ENCODE measurements at regions not wholly inside any gene's neighbourhood (a gene's known extent, or its start where the extent isn't known, plus 50 kb on each side); places are given as distances from the start of the nearest gene placed in this dataset.

GRCh38 chr4:4627111-4627510, 85.3 kb upstream of the STX18 start:
- DNase-seq: no peak

GRCh38 chr4:4625488-4625887, 83.6 kb upstream of the STX18 start:
- DNase-seq: no peak

DNA sequence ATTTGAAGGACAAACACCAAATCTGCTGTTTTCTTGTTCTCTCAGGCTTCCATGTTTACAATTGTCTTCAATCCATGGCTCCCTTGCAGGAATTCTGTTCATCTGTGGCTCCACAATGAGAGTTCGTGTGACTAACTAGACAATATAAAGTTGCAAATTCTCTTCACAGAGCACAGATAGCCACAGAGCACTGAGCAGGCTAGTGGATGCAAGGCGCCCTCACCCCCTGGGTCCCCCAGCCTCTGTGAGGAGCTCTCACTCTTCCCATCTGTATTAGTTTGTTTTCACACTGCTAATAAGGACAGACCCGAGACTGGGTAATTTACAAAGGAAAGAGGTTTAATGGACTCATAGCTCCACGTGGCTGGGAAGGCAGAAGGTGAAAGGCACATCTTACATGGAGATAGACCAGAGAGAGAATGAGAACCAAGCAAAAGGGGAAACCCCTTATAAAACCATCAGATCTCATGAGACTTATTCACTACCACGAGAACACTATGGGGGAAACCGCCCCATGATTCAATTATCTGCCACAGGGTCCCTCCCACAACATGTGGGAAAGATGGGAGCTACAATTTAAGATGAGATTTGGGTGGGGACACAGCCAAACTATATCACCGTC, 82.5 kb upstream of the STX18 start:
- no peak for DNase-seq

DNA sequence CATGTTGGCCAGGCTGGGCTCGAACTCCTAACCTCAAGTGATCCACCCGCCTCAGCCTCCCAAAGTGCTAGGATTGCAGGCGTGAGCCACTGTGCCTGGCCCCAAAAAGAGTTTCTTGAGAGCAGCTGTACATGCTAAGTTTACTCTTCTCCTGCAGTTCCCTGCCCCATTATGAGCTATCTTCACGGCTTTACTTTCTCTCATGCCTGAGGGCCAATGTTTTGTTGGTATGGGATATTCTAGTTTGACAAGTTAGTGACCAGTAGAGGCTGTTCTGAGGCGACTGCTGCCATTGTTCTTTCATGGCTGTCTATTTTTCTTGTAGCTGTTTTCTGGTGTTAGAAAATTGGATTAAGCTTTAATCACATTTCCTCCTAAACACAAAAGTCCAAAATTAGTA, 78.0 kb upstream of the STX18 start:
- no peak for DNase-seq

- DNase-seq: peak; percentile 15 to 58
Observed at GRCh38 chr4:4618847-4619246, 77.0 kb upstream of the STX18 start.

DNA sequence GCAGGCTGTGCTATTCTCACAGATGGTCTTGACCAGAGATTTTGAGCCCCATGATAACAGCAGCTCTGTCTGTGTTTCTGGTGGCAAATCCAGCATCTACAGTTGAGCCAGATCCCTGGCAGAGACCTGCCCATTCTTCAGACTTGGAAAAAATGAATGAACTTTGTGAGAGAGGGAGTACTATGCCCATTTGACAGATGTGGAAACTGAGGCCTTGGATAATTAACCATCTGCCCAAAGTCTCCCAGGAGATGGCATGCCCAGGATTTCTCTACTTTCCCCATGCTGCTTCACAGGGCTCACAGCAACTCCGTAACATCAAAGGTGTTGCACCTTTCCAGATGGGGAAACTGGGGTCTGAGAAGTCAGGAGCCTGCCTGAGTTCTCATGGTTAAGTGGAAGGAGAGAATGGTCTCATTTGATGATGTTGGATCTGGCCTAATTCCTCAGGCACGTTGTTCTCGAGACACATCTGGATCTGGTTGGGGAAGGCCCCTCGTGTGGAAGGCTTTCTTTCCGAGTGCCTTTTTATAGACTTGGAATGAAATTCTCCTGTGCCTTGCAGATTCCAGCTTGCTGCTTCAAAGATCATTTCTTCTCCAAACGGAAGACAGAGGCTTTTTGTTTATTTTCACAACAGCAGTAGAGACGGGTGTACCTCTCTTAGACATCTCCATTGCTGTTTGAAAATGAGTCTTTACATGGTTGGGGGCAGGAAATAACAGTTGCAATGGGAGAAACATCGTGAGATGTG, 73.3 kb upstream of the STX18 start:
- no peak for DNase-seq

- DNase-seq: no peak
Observed at GRCh38 chr4:4613641-4614286, 71.9 kb upstream of the STX18 start.

DNA sequence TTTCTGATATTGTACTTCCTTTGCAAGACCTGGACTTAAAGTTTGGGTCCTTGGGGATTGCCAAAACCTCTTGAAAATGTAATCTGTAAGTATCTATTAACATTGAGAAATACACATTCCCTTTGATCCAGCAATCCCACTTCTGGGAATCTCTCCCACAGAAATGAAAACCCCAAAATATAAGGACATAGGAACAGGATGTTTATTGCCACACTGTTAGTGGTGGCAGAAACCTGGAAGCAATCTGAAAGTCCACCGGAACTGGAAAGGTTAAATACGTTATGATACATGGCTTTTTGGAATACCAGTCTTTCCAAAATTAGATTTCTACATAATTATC, 71.2 kb upstream of the STX18 start:
- DNase-seq: no peak

GRCh38 chr4:4610672-4611071, 68.8 kb upstream of the STX18 start:
- DNase-seq: no peak

DNA sequence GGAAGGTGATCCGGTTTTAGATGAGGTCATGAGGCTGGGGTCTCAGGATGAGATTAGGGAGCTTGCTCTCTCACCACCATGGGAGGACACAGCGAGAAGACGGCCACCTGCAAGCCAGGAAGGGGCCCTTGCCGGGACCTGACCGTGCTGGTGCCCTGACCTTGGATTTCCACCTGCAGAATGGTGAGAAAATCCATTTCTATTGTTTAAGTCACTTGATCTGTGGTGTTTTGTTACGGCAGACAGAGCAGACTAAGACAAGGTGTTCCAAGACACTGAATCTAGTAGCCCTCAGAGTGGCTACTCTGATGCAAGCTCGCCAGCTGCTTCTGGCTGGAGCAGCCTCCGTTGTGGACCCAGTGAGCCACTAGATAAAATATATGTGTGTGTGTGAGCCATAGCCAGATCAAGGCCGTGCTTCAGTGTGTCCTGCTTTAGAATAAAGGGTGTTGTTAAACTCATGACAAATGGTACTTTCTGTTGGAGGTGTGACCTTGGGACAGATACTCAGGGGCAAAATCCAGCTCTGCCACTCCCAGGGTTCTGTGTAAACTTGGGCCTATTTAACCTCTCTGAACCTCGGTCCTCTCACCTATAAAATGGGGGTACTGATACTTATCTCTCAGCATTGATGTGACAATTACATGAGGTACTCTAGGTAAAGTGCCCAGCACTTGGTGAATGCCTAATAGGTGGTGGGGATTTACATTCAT, 67.9 kb upstream of the STX18 start:
- DNase-seq: no peak

- no peak for DNase-seq
Observed at GRCh38 chr4:4608214-4608537, 66.3 kb upstream of the STX18 start.

DNA sequence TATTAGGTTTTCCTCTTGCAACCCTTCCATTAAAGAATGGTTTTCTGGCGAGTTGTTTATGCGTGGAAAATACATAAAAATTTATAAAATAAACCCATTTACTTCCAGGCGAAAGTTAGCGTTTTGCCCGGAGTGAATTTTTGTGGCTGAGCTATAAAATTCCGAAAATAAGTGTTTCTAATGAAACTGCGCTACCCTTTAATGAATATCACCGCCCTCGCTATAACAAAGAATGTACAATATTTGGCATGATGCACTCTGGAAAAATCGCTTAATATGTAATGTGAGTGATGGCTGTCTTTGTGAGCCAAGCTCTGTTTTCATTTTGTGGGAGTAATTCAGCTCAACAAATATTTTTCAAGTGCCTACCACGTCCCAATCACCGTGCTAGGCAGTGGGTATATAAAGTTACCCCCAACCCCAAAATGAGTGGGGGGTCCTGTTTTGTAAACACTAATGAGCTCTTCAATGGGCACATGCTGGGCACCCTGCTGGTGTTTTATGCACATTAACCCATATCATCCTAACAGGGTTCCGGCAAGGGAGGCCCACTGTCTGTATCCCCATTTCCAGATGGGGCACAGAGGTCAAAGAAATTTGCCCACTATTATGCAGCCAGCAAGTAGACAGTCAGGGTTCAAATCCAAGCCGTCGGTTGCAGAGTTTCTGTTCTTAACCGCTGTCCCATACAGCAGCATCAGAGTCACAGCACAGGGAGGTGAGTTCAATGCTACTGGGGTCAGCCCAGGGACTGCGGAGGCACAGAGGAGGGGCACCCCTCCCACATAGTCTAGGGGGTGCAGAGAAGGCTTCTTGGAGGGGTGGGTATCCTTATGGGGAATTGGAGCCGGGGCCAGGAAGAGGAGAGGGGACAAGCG, 65.7 kb upstream of the STX18 start:
- DNase-seq: no peak

DNA sequence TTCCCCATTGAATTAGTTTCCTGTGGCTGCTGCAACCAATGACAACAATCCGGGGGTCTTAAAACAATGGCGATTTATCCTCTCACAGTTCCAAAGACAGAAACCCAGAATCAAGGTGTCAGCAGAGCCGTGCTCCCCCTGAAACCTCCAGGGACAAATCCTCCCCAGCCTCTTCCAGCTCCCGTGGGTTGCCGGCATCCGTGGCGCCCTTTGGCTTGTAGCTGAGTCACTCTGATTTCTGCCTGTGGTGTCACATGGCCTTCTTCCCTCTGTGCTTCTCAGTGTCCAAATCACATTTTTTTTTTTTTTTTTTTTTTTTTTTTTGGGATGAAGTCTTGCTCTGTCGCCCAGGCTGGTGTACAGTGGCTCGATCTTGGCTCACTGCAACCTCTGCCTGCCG, 64.5 kb upstream of the STX18 start:
- no peak for DNase-seq

- DNase-seq: no peak
Observed at GRCh38 chr4:4605849-4606248, 64.0 kb upstream of the STX18 start.

- DNase-seq: no peak
Observed at GRCh38 chr4:4603592-4603991, 61.7 kb upstream of the STX18 start.

DNA sequence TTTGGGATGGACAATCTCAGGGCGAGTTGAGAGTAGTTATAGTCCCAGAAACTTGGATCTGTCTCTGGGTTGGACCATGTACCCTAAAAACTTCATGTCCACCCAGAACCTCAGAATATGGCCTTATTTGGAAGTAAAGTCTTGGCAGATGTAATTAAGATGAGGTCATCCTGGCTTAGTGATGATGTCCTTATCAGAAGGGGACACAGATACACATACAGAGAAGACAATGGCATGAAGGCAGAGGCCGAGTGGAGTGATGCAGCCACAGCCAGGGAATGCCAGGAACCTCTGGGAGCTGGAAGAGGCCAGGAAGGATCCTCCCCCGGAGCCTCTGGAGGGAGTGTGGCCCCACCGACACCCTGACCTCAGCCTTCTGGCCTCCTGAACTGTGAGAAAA, 61.2 kb upstream of the STX18 start:
- DNase-seq: no peak

- no peak for DNase-seq
Observed at GRCh38 chr4:4602468-4602867, 60.6 kb upstream of the STX18 start.

DNA sequence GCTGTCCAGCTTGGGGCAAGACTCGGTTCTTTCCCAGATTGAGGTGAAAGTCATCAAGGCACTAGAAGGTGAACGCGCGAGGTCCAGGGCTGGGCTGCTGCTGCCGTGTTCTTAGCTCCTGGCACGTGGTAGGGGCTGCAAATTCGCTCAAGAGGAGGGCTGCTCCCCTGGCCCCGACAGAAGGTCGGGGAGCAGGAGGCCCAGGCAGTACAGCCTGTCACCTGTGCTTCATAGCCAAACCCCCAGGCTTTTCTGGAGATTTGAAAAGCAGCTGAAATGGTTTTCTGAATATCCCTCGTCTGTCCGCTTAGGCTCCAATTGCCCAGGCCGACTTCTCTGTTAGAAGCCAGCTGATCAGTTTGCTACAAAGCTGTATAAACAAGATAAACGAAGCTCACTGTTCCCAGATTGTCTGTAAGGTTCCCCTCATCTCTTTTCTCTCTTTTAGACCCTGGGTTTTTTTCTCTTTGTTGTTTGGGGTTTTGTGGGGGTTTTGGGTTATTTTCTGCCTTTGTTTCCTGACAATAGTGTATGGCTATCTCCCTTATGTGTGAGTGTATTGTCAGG, 60.0 kb upstream of the STX18 start:
- no peak for DNase-seq

GRCh38 chr4:4599481-4600275, 57.8 kb upstream of the STX18 start:
- peak; percentile 21 to 23 for DNase-seq

- DNase-seq: no peak
Observed at GRCh38 chr4:4598851-4599411, 57.1 kb upstream of the STX18 start.

GRCh38 chr4:4596720-4597119, 54.9 kb upstream of the STX18 start:
- no peak for DNase-seq

Data from NCI-H526 (cell line).